ENCODE measurements at regions not wholly inside any gene's neighbourhood (a gene's known extent, or its start where the extent isn't known, plus 50 kb on each side); places are given as distances from the start of the nearest gene placed in this dataset.

DNA sequence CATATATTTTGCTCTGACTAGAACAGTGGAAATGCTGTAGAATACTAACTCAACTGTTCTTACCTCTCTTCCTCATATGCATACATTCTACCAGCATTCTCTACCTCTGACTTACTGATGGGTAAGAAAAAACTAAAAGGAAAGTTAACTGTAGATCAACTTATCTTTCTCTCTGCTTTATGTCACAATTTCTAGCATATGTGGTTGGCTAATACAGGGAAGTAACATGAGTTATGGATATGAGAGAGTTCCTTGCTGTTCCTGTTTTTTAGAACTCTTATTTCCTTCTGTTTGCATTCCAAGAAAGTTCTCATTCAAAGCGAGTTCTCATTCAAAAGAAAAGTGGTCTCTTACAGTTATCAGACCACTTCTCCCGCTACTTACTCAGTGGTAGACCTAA is 226.8 kb upstream of the SGK1 start:
- TF ChIP-seq POLR2A (IDR thresholded peaks at IDR 0.05): no peak
- TF ChIP-seq, protein P1, sequence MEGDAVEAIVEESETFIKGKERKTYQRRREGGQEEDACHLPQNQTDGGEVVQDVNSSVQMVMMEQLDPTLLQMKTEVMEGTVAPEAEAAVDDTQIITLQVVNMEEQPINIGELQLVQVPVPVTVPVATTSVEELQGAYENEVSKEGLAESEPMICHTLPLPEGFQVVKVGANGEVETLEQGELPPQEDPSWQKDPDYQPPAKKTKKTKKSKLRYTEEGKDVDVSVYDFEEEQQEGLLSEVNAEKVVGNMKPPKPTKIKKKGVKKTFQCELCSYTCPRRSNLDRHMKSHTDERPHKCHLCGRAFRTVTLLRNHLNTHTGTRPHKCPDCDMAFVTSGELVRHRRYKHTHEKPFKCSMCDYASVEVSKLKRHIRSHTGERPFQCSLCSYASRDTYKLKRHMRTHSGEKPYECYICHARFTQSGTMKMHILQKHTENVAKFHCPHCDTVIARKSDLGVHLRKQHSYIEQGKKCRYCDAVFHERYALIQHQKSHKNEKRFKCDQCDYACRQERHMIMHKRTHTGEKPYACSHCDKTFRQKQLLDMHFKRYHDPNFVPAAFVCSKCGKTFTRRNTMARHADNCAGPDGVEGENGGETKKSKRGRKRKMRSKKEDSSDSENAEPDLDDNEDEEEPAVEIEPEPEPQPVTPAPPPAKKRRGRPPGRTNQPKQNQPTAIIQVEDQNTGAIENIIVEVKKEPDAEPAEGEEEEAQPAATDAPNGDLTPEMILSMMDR (IDR thresholded peaks at IDR 0.05): no peak

Measured in heart left ventricle (tissue), 13 donors.